Activated gamma-delta T cell treated with anti-CD3 and anti-CD28 coated beads, Interleukin-2, amount 50 U/mL, for 16 hours (primary cell): ENCODE measurements at regions not wholly inside any gene's neighbourhood (a gene's known extent, or its start where the extent isn't known, plus 50 kb on each side); places are given as distances from the start of the nearest gene placed in this dataset.
"Not testable (repeated sequence)": the region's sequence is repeated elsewhere in the genome, so short reads cannot be mapped to it uniquely, and the experiment has no call there.

Experiments
- DNase-seq: peaks from one replicate; pipeline ENCODE4 v3.0.0-alpha.2; 2020; ENCODE audit warnings: low read depth

DNA sequence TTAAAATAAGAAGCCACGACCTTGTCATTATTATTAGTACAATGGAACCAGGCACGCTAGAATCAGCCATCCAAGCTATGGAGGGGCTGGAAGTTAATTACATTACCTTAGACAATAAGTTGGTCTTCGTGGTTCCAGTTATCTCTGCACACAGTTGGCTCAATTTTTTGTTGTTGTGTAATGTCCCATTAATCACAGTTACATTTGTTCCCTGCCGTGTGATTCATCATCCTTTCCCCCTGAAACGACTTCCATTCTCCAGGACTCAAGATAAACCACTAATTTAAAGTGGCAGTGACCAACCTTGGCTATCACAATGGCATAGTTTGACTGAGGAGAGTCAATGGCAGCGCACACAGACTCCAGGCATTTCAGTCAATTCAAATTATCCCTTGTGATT, 905.0 kb downstream of the RAB28 start:
- DNase-seq, result no peak

DNA sequence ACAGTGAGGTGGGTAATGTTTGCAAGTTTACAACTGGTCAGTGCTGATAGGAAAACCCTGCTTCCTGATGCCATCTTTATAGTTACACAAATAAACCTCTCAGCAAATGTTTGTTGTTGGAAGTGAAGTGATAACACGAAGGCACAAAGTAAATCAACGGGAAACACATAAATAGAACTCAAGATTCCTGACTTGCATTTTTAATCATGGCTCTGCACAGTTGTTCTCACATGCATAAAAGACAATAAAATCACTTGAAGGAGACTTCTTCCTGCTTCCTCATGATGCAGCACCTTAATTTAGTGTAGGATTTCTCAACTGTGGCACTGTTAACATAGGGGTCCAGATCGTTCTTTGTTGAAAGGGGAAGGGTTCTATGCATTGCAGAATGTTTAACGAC, 907.7 kb downstream of the RAB28 start:
- DNase-seq, result no peak

- no peak for DNase-seq
Observed at GRCh38 chr4:12573716-12574115, 910.4 kb downstream of the RAB28 start.

DNA sequence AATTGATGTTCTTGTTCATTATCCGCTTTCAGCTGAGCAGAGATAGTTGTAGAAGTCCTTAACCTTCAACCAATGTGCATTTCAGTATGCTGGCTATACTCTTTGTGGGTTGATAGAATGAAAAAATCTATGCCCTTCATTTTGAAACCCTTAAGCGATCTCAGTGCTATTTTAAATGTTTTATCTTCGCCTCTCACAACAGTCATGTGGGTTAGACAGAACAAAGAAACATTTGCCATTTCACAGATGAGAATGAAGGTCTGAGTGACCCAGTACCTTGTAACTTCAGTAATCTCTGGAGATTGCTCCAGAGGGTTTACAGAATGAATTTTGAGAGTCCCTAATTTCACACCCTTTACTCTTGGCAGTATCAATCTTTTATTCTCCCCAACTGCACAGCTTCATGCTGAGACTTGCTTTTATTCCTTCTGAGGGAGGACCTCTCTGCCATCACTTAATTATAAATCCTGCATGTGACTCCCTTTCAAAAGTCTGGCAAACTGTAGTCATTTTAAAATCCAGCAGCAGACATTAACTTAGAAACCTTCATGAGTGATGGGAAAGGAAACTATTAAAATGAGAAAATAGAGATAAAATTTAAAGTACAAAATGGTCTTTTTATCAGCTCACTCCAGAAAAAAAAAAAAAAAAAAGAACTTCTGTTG, 921.5 kb downstream of the RAB28 start:
- DNase-seq, result no peak

DNA sequence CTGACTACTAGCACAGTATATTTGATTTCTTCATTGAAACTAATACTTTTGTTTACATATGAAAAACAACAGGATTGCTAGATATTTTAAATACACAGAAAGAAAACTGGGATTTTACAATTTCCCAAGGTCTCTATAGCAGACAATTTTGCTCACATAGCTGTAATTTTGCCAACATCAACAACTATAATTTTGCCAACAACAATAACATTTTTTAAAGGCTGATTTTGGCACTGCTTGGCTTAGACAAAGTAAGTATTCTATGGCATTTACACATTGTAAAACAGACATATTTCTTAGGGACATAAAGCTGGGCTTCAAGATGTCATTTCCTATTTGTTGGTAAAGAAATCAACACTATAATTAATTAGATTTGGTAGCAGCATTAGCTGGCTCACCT, 922.1 kb downstream of the RAB28 start:
- no peak for DNase-seq

GRCh38 chr4:12555011-12555410, 929.1 kb downstream of the RAB28 start:
- DNase-seq, result no peak

- no peak for DNase-seq
Observed at GRCh38 chr4:12548678-12549077, 935.5 kb downstream of the RAB28 start.

GRCh38 chr4:12545812-12546211, 938.3 kb downstream of the RAB28 start:
- no peak for DNase-seq

- no peak for DNase-seq
Observed at GRCh38 chr4:12538162-12538561, 946.0 kb downstream of the RAB28 start.

GRCh38 chr4:12534684-12535083, 949.5 kb downstream of the RAB28 start:
- DNase-seq, result no peak

- no peak for DNase-seq
Observed at GRCh38 chr4:12519426-12519825, 964.7 kb downstream of the RAB28 start.

DNA sequence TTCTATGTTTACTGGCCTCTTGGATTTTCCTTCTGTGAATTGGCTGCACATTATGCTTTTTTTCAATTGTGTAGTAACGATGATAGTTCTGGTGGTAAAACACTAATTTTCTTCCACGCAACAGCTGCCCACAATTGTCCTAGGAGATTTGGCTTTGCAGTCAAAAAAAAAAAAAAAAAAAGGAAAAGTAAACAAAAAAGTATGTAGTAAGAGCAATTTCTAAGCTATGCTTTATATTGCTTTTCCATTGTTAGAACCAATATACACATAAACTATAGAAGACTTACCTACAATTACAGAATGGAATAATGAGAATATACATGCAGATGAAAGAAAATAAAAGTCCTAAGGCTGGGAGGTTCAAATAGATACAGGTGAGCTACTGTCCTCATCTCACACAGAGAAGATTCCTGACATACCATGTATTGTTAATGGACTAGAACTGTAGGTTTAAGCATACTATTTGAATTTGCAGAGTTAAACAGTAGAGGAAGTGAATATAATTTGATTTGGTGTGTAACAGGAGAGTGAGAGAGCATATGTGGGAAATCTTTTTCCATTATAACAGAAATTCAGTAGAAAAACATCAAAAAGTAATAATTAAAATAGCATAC, 976.2 kb downstream of the RAB28 start:
- no peak for DNase-seq

DNA sequence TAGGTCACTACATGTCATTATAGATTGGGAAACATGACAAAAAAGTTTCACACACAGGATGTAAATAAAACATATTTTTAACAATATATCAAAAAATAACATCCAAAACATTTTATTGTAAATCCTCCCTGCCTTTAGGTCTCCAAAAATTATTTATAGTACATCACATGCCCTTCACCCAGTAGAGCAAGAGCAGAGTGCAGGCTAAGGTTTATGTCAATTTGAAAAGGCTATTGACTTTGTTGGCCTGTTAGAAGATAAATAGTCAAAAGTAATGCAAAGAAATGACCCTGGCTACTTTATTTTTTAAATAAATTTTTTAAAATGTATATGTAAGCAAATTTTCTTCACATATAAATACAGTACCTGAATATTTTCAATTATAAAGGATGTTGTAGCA, 983.7 kb downstream of the RAB28 start:
- DNase-seq, result no peak

DNA sequence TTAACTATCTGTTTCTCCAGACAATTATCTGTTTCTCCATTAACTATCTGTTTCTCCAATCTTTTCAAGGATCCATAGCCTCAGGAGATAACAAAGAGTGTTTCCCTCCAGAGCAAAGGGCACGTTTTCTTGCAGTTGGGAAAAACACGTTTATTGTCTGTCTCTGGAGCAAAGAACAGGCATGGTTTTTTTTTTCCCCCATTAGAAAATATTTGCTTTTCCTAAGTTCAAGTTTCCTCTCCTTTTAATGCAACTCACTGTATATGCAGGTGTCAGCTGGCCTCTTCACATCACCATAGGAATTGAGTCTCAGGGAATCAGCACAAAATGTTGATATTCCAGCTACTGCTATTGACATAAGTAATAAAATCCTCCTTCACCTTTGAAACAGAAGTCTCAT, 984.4 kb downstream of the RAB28 start:
- DNase-seq, result no peak

DNA sequence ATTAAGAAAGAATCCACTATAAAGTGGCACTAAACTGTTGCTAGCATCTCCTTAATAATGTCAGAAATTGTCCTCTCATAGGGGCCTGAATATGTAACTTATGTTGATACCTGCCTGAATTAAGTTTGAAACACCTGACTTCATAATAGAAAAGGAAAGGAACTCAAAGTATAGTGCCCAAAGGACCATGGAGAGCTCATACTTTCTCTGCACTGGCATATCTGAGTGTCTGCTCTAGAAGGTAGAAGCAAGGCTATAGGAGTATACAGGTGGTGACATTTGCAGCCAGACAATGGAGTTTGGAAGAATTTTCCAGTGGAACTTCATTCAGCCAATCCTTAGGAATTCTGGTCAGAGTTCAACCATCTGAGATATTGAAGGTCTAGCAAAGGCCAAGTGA, 988.9 kb downstream of the RAB28 start:
- no peak for DNase-seq

DNA sequence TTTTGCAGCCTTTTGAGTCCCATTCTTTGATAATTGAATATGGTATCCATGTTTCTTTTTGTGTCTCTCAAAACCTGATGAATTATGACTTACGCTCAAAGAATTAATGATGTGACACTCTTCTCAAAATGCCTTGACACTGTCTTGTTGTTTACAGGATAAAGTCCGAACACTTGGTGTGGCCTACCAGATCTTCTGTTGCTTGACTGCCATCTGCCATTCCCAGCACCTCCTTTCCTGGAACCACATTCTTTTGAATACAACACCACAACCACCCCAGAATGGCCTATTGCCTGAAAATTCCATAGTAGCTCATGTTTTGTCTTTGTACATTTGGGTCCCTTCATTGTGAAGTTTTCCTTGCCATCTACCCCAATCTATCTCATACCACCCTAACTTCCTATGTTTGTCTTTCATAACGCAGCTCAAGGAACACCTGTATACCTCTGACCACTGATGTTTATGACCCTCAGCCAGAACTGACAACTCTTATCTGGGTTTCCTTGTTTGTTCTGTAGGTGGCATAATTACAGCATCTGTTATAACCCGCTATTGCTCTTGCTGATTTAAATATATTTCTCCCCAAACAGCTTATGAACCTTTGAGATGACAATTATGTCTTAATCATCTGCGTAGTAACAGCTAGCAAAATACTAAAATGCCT, 991.3 kb downstream of the RAB28 start:
- DNase-seq, result no peak

DNA sequence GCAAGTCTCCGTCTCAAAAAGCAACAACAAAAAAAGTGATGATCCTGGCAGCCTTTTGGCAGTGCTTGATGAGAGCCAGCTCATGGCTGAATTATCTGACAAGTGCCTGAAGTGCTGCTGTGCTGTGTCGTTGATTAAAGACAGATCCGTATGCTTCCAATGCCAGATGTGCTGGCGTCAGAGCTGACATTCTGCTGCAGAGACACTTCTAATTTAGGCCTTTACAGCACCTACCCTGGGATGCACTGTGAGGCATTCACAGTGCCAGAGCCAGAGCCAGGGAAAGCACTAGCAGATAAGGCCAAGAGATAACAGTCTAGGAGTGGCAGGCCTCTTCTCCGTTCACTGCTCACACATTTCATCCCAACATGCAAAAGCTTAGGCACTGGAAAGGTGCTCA, 995.5 kb downstream of the RAB28 start:
- DNase-seq, result no peak

DNA sequence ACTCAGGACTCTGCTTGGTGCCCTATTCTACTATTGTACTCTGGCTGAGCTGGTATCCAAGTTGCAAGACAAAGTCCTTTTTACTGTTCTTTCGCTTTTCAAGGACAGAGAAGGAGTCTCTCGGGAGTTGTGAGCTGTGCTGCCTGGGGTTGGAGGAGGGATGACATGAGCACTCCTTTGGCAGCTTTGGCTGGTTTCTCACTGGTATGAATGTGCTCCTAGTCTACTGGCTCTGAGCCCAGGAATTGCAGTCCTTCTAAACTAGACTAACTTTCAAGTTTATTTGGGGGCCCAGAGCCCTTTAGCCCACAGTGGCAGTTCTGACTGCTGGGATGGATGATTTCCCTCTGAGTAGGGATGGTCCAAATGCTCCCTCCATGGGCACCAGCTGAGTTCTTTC, 997.1 kb downstream of the RAB28 start:
- DNase-seq, result no peak

- DNase-seq, result no peak
Observed at GRCh38 chr4:12472087-12472486, 1012.1 kb downstream of the RAB28 start.

- no peak for DNase-seq
Observed at GRCh38 chr4:12471193-12471592, 1012.9 kb downstream of the RAB28 start.

DNA sequence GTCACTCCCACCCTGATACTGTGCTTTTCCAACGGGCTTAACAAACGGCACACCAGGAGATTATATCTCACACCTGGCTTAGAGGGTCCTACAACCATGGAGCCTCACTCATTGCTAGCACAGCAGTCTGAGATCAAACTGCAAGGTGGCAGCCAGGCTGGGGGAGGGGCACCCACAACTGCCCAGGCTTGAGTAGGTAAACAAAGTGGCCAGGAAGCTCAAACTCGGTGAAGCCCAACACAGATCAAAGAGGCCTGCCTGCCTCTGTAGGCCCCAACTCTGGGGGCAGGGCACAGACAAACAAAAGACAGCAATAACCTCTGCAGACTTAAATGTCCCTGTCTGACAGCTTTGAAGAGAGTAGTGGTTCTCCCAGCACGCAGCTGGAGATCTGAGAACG, 1022.6 kb downstream of the RAB28 start:
- not testable (repeated sequence) for DNase-seq

DNA sequence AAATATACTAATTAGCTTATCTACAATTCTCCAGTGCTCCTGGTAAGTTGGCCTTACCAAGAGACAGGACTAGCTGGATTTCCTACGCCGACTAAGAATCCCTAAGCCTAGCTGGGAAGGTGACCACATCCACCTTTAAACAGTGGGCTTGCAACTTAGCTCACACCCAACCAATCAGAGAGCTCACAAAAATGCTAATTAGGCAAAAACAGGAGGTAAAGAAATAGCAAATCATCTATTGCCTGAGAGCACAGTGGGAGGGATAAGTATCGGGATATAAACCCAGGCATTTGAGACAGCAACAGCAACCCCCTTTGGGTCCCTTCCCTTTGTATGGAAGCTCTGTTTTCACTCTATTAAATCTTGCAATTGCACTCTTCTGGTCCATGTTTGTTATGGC, 1025.0 kb downstream of the RAB28 start:
- no peak for DNase-seq

GRCh38 chr4:12458621-12459020, 1025.5 kb downstream of the RAB28 start:
- DNase-seq, result no peak

- DNase-seq, result no peak
Observed at GRCh38 chr4:12452291-12452690, 1023.6 kb upstream of the HS3ST1 start.
